ENCODE measurements at regions not wholly inside any gene's neighbourhood (a gene's known extent, or its start where the extent isn't known, plus 50 kb on each side); places are given as distances from the start of the nearest gene placed in this dataset.

GRCh38 chr3:95654570-95655362, 1159.6 kb upstream of the EPHA6 start:
- ATAC-seq: no peak
- no peaks in the 10 kb centered on the region for H3K9me3 ChIP-seq (ENCODE audit: control insufficient read depth, low read length)
- no peak overlapping the region for H3K4me3 ChIP-seq (ENCODE audit: low read length)
- DNase-seq: no peak
- 78% methylated on average over 13 of the region's 13 CpGs for WGBS
- H3K27me3 ChIP-seq (ENCODE audit: control insufficient read depth, insufficient read depth): no peaks in the 10 kb centered on the region
- H3K27ac ChIP-seq (ENCODE audit: low read length): no peak overlapping the region
- H3K4me1 ChIP-seq (ENCODE audit: control insufficient read depth, insufficient read depth, low read length): no peaks in the 10 kb centered on the region
- intact Hi-C loops (cut with DNase I): no loop called here

GRCh38 chr3:95655363-95655986, 1158.9 kb upstream of the EPHA6 start:
- WGBS: 92% methylated on average over 12 of the region's 12 CpGs
- Histone ChIP-seq H3K9me3 (ENCODE audit: control insufficient read depth, low read length) (no peaks in the 10 kb centered on the region), H3K27ac (ENCODE audit: low read length) (no peak overlapping the region), H3K4me1 (ENCODE audit: control insufficient read depth, insufficient read depth, low read length) (no peaks in the 10 kb centered on the region), H3K4me3 (ENCODE audit: low read length) (no peak overlapping the region), H3K27me3 (ENCODE audit: control insufficient read depth, insufficient read depth) (no peaks in the 10 kb centered on the region)
- ATAC-seq: no peak
- DNase-seq: no peak
- intact Hi-C loops (cut with DNase I): no loop called here

- intact Hi-C loops (cut with DNase I): no loop called here
Observed at GRCh38 chr3:95670765-95671164, 1143.6 kb upstream of the EPHA6 start.

GRCh38 chr3:95673215-95673614, 1141.2 kb upstream of the EPHA6 start:
- Histone ChIP-seq H3K9me3 (ENCODE audit: control insufficient read depth, low read length) (no peaks in the 10 kb centered on the region), H3K4me3 (ENCODE audit: low read length) (no peak overlapping the region), H3K4me1 (ENCODE audit: control insufficient read depth, insufficient read depth, low read length) (no peaks in the 10 kb centered on the region), H3K27ac (ENCODE audit: low read length) (no peak overlapping the region), H3K27me3 (ENCODE audit: control insufficient read depth, insufficient read depth) (no peaks in the 10 kb centered on the region)
- intact Hi-C loops (cut with DNase I): no loop called here
- WGBS: 86% methylated on average over 3 of the region's 3 CpGs
- ATAC-seq (no peak), DNase-seq (no peak)

More at GRCh38 chr3:95670765-95671164, 1143.6 kb upstream of the EPHA6 start:
- H3K4me3 ChIP-seq (ENCODE audit: low read length): no peak overlapping the region
- 94% methylated on average over 3 of the region's 3 CpGs for WGBS
- no peak overlapping the region for H3K27ac ChIP-seq (ENCODE audit: low read length)
- DNase-seq: no peak
- ATAC-seq: no peak
- H3K27me3 ChIP-seq (ENCODE audit: control insufficient read depth, insufficient read depth): no peaks in the 10 kb centered on the region
- no peaks in the 10 kb centered on the region for H3K9me3 ChIP-seq (ENCODE audit: control insufficient read depth, low read length)
- no peaks in the 10 kb centered on the region for H3K4me1 ChIP-seq (ENCODE audit: control insufficient read depth, insufficient read depth, low read length)

- ATAC-seq (no peak), DNase-seq (peak in 1 of 3 donors; percentile 41)
- Histone ChIP-seq H3K4me1 (ENCODE audit: control insufficient read depth, insufficient read depth, low read length) (no peaks in the 10 kb centered on the region), H3K27ac (ENCODE audit: low read length) (no peak overlapping the region), H3K27me3 (ENCODE audit: control insufficient read depth, insufficient read depth) (no peaks in the 10 kb centered on the region), H3K4me3 (ENCODE audit: low read length) (no peak overlapping the region), H3K9me3 (ENCODE audit: control insufficient read depth, low read length) (no peaks in the 10 kb centered on the region)
- WGBS: 79% methylated on average over 9 of the region's 9 CpGs
- intact Hi-C loops (cut with DNase I): no loop called here
Observed at GRCh38 chr3:95705786-95706418, 1108.5 kb upstream of the EPHA6 start.

- ATAC-seq (no peak), DNase-seq (no peak)
- no peaks in the 10 kb centered on the region for H3K4me1 ChIP-seq (ENCODE audit: control insufficient read depth, insufficient read depth, low read length)
- H3K27ac ChIP-seq (ENCODE audit: low read length): no peak overlapping the region
- 84% methylated on average over 2 of the region's 2 CpGs for WGBS
- H3K27me3 ChIP-seq (ENCODE audit: control insufficient read depth, insufficient read depth): no peaks in the 10 kb centered on the region
- H3K9me3 ChIP-seq (ENCODE audit: control insufficient read depth, low read length): no peaks in the 10 kb centered on the region
- H3K4me3 ChIP-seq (ENCODE audit: low read length): no peak overlapping the region
- intact Hi-C loops (cut with DNase I): no loop called here
Observed at GRCh38 chr3:95707268-95707667, 1107.1 kb upstream of the EPHA6 start.

GRCh38 chr3:95710684-95711083, 1103.7 kb upstream of the EPHA6 start:
- Histone ChIP-seq H3K4me1 (ENCODE audit: control insufficient read depth, insufficient read depth, low read length) (no peaks in the 10 kb centered on the region), H3K27me3 (ENCODE audit: control insufficient read depth, insufficient read depth) (no peaks in the 10 kb centered on the region), H3K9me3 (ENCODE audit: control insufficient read depth, low read length) (no peaks in the 10 kb centered on the region), H3K4me3 (ENCODE audit: low read length) (no peak overlapping the region), H3K27ac (ENCODE audit: low read length) (no peak overlapping the region)
- WGBS: 84% methylated on average over 1 of the region's 1 CpG
- DNase-seq (no peak), ATAC-seq (no peak)
- intact Hi-C loops (cut with DNase I): no loop called here

- H3K4me3 ChIP-seq (ENCODE audit: low read length): no peak overlapping the region
- DNase-seq: no peak
- no peaks in the 10 kb centered on the region for H3K4me1 ChIP-seq (ENCODE audit: control insufficient read depth, insufficient read depth, low read length)
- ATAC-seq: no peak
- H3K9me3 ChIP-seq (ENCODE audit: control insufficient read depth, low read length): no peaks in the 10 kb centered on the region
- intact Hi-C loops (cut with DNase I): no loop called here
- WGBS: 74% methylated on average over 2 of the region's 2 CpGs
- no peaks in the 10 kb centered on the region for H3K27me3 ChIP-seq (ENCODE audit: control insufficient read depth, insufficient read depth)
- H3K27ac ChIP-seq (ENCODE audit: low read length): no peak overlapping the region
Observed at GRCh38 chr3:95711789-95712188, 1102.6 kb upstream of the EPHA6 start.

- no peaks in the 10 kb centered on the region for H3K9me3 ChIP-seq (ENCODE audit: control insufficient read depth, low read length)
- H3K4me1 ChIP-seq (ENCODE audit: control insufficient read depth, insufficient read depth, low read length): no peaks in the 10 kb centered on the region
- no peak for ATAC-seq
- H3K27me3 ChIP-seq (ENCODE audit: control insufficient read depth, insufficient read depth): no peaks in the 10 kb centered on the region
- H3K4me3 ChIP-seq (ENCODE audit: low read length): no peak overlapping the region
- no peak for DNase-seq
- H3K27ac ChIP-seq (ENCODE audit: low read length): no peak overlapping the region
- intact Hi-C loops (cut with DNase I): no loop called here
- WGBS: 67% methylated on average over 3 of the region's 3 CpGs
Observed at GRCh38 chr3:95715128-95715527, 1099.3 kb upstream of the EPHA6 start.

- intact Hi-C loops (cut with DNase I): no loop called here
- ATAC-seq: no peak
- H3K4me3 ChIP-seq (ENCODE audit: low read length): no peak overlapping the region
Observed at GRCh38 chr3:95717048-95717447, 1097.3 kb upstream of the EPHA6 start.

GRCh38 chr3:95718168-95718567, 1096.2 kb upstream of the EPHA6 start:
- intact Hi-C loops (cut with DNase I): no loop called here

More at GRCh38 chr3:95717048-95717447, 1097.3 kb upstream of the EPHA6 start:
- H3K9me3 ChIP-seq (ENCODE audit: control insufficient read depth, low read length): no peaks in the 10 kb centered on the region
- H3K27ac ChIP-seq (ENCODE audit: low read length): no peak overlapping the region
- H3K4me1 ChIP-seq (ENCODE audit: control insufficient read depth, insufficient read depth, low read length): no peaks in the 10 kb centered on the region
- H3K27me3 ChIP-seq (ENCODE audit: control insufficient read depth, insufficient read depth): no peaks in the 10 kb centered on the region
- DNase-seq: no peak

More at GRCh38 chr3:95718168-95718567, 1096.2 kb upstream of the EPHA6 start:
- DNase-seq (no peak), ATAC-seq (no peak)
- no peaks in the 10 kb centered on the region for H3K27me3 ChIP-seq (ENCODE audit: control insufficient read depth, insufficient read depth)
- no peak overlapping the region for H3K27ac ChIP-seq (ENCODE audit: low read length)
- H3K4me3 ChIP-seq (ENCODE audit: low read length): no peak overlapping the region
- H3K9me3 ChIP-seq (ENCODE audit: control insufficient read depth, low read length): no peaks in the 10 kb centered on the region
- H3K4me1 ChIP-seq (ENCODE audit: control insufficient read depth, insufficient read depth, low read length): no peaks in the 10 kb centered on the region
